ENCODE measurements at regions not wholly inside any gene's neighbourhood (a gene's known extent, or its start where the extent isn't known, plus 50 kb on each side); places are given as distances from the start of the nearest gene placed in this dataset.
A peak's percentile ranks its signal among the peaks of the same experiment; 100 is the strongest.

DNA sequence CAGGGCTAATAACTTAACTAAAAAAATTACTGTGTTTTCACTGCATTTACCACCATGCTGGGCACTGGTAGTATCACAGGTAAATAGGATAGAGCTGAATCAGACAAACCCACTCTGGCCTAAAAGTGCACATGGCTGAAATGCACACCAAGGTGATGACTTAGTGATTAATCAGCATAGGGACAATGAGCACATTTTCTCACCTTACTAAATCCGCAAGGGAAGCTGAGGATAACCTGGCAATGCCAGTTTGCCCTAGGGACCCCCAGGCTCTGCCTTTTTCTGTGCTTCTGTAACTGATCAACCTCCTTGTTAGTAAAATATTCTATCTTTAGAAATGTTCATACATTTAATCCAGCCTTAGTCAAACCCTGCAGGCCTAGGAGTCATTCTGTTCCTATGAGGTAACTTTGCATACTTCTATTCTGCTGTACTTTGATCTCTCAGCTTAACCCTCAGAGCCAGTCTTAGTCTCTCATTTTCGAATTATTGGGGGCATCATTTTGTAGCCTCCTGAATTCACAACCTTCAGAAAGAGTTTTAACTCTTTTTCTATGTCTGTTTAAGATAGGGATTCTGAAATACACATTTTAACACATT lies 562.9 kb upstream of the KCNMB2 start:
- DNase-seq, result peak; percentile 4

DNA sequence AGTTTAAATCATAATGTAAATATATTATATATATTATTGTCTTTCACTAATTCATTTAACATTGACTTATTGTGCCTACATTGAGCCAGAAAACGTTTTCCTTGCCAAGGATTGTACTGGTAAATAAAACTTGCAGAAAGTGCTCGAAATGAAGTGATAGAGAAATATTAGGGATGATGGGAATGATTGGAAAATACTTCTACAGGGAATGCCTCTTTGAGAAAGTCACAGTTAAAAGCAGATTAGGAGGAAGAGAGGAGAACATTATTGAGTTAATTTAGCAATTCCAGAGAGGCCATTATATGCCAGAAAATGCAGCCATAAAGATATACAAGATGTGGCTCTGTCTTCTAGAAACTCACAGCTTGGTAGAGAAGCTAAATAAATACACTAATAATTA lies 560.0 kb upstream of the KCNMB2 start:
- no peak for DNase-seq

DNA sequence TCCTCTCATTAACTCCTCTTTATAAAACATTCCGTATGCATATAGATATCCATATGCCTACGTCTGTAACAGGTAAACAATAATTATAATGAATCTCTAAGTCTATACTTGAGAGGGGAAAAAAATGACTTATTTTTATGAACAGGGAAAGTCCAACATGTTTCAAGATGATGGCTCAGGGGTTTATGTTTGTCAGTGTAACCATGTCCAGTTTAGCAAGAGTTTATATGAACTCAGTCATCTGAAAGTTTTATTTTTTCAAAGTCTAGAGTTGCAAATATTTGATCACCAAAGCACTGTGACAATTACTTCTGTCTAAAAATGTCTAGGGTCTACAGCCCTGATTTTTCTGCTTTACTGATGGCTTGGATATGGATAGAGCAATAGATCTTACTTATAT lies 559.4 kb upstream of the KCNMB2 start:
- no peak for DNase-seq

DNA sequence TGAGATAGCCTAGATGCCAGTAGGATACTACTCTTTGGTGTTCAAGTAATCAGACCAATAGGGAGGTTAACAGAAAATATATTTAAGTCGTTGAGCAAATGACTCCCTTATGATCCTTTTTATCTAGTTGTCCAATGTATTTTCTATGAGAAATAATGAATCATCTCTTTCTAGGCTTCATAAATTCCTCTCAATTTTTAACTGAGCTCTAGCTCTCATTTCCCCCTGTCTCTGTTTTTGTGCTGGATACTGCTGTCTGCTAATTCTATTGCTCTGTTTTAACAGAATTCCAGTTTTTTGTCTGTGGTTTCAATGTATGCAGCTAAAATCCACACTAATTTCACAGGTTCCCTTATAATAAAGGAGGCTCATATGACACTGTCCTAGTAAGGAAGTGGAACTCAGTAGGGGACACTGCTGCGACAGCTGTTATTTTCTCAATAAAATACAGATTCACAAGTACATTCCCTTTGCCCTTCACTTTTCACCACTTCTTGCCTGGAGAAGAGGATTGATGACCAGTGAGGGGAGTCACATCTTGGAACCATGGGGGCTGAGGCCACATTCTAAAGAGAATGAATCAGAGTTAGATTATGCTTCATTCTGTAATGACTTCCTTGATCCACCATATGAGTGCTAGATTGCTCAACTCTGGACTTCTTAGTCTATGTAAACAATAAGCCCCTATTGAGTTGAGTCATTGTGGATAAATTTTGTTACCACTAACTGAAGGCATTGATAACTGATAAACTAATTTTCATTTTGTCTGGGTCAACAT lies 558.7 kb upstream of the KCNMB2 start:
- no peak for DNase-seq

DNA sequence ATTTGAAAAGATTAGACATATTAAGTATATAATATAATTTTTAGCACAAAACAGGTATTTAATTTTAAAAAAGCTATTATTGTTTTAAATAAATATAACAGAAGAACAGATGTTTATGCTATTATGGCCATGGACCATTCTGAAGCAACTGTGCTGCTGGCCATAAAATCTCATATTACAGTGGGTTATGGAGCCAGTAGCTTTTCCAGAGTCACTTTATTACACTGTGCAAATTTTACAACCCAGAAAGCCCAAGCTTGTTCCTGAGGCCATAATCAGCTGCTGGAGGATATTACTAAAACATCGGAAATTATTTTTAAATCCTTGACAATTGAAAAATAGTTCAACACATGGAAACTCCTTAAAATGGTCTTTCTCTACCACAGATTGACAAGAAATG lies 557.3 kb upstream of the KCNMB2 start:
- no peak for DNase-seq

DNA sequence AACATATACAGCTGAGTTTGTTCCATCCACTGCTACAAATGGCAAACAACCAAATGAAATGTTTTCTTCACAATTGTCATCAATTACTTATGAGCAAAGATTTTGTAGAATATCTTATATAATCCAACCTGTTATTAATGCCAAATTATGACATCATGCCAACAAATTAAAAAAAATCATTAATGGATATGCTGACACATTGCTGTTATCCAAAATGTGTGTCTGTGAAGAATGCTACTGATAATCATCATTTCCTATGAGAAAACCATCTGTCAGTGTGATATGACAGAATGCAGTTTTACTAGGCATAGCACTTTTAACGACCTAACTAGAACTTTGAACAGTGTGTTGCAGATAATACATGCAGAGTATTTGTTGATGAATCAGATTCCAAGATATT lies 556.5 kb upstream of the KCNMB2 start:
- no peak for DNase-seq

DNA sequence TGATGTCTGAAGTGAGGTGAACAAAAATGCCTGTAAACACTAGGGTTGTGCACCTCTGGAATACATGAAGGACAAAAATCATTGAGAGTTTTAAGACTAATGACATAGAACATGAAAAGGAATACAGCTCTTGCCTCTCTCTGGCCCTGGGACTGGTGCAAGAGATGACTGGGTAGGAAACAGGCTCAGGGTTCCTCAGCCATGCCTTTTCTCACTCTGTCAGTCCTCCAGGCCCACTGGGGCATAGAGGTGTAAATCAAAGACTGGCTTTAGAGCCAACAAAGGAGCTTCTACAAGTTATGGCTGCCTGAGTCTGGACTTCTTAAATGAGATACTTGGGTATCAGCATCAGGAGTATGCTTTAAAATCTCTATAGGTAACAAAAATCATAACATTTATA lies 554.7 kb upstream of the KCNMB2 start:
- no peak for DNase-seq

DNA sequence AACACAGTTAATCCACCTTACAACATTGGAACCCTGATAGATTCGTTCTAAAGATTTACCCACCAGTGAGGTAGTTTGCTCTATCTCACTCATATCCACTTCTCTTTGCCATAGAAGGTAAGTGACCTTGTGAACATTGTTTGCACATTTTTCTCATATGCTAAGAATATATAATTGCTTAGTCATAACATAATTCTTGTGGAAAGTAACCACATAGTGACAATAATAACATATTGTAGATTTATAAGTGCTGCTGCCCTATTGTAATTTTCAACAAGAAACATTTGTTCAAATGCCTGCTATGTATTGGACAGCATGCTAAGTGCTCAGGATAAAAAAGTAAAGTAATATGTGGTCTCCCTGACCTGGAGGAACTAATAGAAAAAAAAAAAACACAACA lies 554.2 kb upstream of the KCNMB2 start:
- DNase-seq, result no peak

DNA sequence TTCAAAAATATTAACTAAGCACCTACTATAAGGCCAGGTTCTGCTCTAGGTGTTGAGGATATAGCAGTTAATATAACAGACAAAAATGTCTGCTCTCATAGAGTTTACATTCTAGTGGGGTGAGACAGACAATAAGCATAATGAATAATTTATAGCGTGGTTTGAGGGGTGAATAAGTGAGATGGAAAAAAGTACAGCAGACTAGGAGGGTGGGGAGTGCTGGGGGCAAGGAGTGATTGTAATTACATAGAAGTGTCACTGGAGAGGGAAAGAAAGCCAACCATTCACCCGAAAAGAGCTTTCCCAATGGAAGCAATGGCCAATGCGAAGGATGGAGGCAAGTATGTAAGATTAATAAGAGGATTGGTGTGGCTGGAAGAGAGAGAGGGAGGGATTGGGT lies 552.9 kb upstream of the KCNMB2 start:
- DNase-seq, result no peak

DNA sequence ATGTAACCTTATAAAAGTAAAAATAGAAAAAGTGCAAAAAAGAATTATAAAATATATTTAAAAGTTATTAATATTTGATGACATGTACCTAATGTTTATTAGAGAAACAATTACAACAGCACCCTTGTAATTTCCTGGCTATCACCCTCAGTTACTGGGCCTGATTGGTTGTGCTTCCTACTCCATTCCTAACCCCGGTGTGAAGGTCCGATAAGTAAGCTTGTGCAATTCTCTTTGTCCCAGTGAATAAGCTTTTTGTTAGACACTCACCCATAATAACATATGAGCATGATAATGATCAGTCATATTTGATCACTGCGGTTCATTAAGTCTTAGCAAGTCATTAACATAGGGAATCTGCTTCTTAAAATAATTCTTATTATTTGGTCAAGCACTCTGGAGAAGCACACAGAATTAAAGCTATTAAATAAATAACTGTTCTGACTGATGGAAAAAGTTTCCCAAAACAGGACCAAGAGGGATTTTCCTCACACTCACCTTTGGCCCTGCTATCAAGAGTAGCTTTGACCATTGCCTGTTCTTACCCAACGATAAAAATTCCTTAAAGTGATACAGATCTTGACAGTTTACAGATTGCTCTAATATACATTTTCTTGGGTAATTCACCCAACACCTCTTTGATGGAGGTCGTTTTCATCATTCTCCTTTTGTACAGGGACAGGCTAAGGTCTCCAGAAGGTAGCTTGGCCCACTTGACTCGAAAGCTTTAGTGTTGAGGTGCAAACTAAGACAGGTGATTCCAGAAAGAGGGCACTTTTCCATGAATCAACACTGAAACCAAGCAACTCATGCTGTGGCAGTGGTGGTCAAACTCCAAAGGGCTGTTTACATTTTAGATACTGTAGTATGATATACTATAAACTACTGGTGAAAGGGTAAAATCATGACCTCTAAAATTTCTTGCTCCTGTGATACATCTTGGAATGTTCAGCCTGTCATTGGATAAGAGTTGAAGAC lies 543.0 kb upstream of the KCNMB2 start:
- no peak for DNase-seq

DNA sequence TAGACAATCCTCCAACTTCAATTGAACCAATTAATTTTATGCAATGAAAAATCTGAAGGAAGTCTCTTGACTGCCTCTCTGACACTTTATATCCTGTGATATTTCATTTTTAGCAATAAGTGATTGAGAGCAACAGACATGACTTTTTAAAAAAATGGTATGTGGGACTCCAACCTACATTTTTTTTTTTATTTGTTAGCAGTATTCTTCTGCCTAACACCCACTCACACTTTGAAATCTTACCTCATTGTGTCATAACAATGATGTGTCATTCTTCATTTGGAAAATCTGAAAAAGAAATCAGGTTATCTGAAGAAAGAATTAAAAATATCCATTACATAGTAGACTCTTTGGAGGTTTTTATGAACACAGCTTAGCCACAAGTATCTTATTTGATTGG lies 541.3 kb upstream of the KCNMB2 start:
- no peak for DNase-seq

DNA sequence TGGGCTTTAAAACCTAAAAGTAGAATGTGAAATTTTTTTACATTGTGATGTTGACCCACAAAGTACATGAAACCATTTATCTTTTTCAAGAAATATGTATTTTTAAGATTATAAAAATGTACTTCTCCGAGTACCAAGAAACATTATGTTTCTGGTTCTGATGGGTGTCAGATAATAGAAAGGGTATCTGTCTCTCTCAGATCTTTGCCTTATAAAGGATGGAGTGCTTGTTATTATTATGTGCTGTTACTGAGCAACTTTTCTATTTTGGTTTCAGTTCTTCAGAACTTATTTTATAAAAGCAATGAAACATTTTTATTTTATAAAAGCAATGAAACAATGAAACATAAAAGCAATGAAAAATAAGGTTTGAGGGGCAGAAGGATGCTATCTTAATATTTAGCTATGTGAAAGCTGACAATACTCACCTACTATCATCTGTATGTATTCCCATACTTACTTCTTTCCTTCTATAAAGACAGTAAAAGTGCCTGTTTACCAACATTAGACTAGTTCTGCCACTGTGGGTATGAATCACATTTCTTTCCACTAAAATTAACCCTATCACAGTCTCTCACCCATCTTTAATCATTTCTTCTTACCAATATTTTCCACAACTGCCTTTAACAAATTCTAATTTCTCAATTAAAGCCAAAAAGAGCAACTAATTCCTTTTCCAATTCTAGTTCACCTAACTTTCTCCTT lies 540.7 kb upstream of the KCNMB2 start:
- no peak for DNase-seq

DNA sequence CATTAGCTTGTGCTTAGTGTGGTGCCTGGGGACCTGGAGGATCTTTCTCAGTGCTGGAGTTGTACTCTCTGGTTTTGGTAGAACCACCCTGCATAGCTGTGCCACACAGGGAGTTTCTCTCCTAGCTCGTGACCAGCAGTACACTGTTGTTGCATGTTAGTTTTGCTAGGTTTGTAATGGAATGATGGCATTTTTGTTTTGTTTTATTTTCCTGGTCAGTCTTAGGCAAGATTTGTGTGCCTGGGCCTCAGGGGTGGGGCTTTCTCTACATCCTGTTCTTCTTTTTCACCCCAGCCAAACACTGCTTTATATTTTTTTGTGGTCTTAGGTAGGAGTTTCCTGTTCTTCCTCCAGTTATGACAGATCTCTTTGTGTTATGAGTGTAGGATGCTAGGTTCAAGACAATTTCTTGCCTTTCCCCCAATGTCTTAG lies 534.5 kb upstream of the KCNMB2 start:
- DNase-seq, result no peak

DNA sequence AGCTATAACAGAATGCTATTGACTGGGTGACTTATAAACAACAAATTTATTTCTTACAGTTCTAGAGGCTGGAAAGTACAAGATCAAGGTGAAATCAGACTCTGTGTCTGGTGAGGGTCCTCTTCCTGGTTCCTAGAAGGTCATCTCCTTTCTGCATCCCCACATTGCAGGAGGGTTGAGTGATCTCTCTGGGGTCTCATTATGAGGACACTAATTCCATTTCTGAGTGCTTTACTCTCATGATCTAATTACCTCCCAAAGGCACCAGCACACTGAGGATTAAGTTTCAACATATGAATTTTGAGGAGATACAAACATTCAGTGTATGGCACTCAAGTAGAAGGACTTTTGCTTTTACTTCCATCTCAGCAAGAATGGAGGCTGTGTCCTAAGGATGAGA lies 534.1 kb upstream of the KCNMB2 start:
- DNase-seq, result no peak

DNA sequence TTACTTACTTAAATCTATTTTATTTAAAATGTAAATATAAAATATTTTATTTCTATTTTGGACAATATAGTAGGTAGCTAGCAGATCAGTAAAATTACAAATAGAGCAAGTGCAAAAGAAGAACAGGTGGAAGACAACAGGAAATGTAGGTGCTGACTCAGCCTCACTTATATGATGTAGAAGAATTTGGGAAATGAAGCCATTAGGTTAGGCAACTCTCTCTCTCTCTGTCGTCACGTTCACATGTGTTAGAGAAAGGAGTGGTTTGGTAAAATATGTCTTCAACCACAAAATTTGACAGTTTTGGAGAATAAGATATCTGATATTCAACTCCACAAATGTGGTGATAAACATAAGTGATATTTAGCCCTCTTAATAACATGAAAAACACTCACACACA lies 532.5 kb upstream of the KCNMB2 start:
- no peak for DNase-seq

DNA sequence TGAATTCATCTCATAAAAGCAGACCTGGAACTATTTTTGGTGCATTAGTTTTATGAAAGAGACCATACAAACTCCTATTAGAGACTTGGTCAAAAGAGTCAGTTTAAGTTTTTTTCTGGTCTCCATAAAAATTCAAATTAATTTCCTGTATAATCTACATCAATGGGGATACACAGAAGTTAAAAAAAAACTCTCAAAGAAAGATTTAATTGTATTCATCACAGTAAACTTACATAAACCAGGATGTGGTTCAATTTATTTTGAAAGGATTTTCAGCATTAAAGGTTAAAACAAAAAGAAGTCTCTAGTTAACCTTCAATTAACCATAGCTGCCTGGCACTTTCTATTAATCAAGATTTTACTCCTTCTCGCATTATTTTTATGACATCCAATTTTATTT lies 530.3 kb upstream of the KCNMB2 start:
- no peak for DNase-seq

DNA sequence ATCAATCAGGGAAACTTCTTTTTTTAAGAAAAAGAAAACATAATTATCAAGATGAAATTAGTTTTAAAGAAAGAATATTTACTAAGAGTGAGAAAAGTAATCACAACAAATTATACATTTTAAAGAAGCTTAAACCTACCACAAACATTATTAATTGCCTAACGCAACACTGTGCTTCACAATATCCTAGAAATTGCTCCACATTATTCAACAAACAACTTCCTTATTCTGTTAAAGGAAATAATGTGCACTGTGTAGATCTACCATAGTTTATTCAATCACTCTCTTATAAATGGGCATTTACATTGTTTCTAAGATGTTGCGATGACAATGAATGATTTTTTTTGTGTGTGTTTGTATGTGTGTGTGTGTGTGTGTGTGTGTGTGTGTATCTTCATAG lies 525.9 kb upstream of the KCNMB2 start:
- no peak for DNase-seq

DNA sequence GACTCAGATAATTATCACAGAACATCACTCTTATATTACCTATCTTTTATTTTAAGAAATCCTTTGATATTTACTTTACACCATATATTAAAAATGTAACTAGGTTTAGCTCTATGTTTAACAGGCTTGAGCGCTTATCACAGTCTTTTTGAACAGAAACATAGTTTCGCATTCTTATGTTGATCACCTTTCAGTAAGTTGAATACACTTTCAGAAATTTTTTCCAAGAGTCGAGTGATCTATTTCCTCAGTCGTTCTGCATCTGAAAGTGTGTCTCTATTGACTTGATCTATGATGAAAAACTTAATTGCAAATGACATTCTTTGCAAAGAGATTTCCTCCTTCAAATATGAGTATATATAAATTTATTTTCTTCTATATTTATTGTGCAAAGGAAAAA lies 516.6 kb upstream of the KCNMB2 start:
- no peak for DNase-seq

DNA sequence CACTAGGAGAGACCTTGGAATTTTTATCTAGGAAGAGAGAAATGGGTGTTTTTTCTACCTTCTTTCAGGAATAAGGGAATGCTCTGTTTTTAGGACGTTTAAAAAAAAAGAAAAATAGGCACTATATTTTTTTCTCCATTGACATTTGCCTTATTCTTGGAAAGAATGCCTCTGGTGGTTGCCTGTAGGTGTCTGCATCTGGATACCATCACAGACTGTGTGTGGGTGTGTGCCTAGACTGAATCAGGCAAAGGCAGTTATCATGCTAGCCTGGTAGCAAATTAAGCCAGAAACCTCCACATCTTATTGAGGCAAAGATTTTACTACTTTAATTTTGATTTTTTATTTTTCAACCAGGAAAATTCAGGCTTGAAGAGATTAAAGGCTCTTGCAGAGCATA lies 513.6 kb upstream of the KCNMB2 start:
- no peak for DNase-seq

DNA sequence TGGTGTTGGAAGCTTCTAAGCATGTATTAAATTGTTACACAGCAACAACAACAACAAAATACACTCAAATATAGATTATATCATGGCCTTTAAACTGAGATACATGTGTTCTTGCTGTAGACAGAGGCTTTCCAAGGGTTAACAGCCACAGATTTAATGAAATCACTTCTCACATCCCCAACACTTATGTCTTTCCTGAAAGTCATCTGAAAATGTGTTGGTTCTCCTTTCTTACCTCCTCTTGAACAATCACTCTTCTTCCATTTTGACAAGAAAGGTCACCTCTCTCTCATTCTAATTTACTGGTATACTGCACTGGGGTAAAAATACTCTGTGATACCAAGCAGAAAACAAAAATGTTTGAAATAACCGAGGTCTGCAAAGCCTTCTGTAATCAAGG lies 507.3 kb upstream of the KCNMB2 start:
- DNase-seq, result no peak

DNA sequence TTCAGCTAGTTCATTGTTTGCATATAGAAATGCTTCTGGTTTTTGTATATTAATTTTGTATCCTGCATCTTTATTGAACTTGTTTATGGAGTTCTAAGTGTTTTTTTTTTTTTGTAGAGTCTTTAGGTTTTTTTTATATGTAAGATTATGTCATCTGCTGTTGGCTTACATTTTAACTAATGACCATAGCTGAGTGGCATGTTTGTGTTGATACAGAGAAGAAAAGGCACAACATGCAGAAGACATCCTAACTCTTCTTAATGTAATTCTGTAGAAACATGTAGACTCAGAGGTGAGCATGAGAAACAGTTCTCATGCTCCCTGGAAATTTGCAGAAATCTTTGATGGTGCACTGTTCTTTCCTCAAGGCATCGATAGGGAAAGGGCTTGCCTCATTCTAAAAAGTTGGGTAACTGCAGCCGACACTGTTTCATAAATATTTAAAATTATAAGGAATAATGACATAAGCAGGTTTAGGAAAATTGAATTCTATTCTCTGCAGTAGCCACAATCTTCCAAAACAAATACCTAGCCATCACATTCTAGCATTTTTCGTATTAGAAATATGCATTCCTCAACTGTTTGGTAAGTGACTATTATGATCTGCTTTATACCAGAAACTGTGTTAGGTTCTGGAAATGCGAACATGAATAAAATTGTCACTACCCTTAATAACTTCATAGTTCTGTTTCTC lies 499.6 kb upstream of the KCNMB2 start:
- DNase-seq, result no peak

DNA sequence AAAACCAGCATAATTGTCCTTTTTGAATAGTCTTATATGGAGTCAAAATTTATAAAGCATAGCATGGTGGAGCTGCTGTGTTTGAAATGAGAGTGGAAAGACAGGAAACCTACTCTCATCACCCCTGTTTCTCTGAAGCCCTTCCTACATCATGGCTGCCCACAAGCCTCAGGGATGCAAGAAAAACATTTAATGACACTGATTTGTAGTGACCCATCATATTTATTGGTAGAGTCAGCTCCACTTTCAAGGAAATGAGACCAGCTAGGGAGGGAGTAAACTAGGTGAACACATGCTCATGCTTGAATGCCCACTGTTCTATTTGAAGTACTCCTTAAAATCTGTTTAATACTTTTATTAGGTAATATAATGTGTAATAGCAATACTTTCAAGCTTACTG lies 494.3 kb upstream of the KCNMB2 start:
- no peak for DNase-seq

DNA sequence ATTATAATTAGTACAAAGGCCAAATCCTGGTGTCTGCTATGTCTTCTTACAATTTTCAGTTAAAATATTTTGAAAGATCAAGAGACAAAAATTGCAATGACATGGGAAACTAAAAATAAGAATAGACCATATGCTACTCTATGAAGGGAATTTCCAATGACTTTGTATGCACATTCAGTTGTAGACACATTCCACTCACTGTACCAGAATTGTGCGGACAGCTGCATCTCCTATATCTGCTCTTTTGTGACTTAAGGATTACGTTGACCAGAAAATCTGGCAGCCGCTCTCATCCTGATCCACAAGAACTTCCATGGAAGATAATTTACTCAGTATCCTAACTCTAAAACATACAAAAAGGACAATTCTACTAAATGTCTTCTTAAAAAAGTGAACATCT lies 493.9 kb upstream of the KCNMB2 start:
- no peak for DNase-seq

Measured in DMS53 (cell line).